DMS79 (cell line): ENCODE measurements at regions not wholly inside any gene's neighbourhood (a gene's known extent, or its start where the extent isn't known, plus 50 kb on each side); places are given as distances from the start of the nearest gene placed in this dataset.

Experiments
- DNase-seq: peaks from one replicate; lab custom pipeline; 2025; lab: John Stamatoyannopoulos, UW

GRCh38 chr16:82405736-82406135 is 221.0 kb upstream of the CDH13 start:
- no peak for DNase-seq

GRCh38 chr16:82404586-82405315 is 222.0 kb upstream of the CDH13 start:
- DNase-seq: no peak

GRCh38 chr16:82402665-82403218 is 224.0 kb upstream of the CDH13 start:
- no peak for DNase-seq

GRCh38 chr16:82400046-82400445 is 226.7 kb upstream of the CDH13 start:
- DNase-seq: no peak

GRCh38 chr16:82396509-82396908 is 226.5 kb upstream of the MPHOSPH6 start:
- no peak for DNase-seq

GRCh38 chr16:82395212-82395611 is 225.2 kb upstream of the MPHOSPH6 start:
- no peak for DNase-seq

- no peak for DNase-seq
Observed at GRCh38 chr16:82391690-82392089, 221.7 kb upstream of the MPHOSPH6 start.

GRCh38 chr16:82389956-82390650 is 220.1 kb upstream of the MPHOSPH6 start:
- no peak for DNase-seq

GRCh38 chr16:82386761-82387160 is 216.7 kb upstream of the MPHOSPH6 start:
- DNase-seq: no peak

- no peak for DNase-seq
Observed at GRCh38 chr16:82384949-82385348, 214.9 kb upstream of the MPHOSPH6 start.

- no peak for DNase-seq
Observed at GRCh38 chr16:82384017-82384416, 214.0 kb upstream of the MPHOSPH6 start.

- DNase-seq: no peak
Observed at GRCh38 chr16:82382521-82382920, 212.5 kb upstream of the MPHOSPH6 start.

- DNase-seq: no peak
Observed at GRCh38 chr16:82379551-82379950, 209.5 kb upstream of the MPHOSPH6 start.

GRCh38 chr16:82373976-82374375 is 204.0 kb upstream of the MPHOSPH6 start:
- DNase-seq: no peak

- DNase-seq: no peak
Observed at GRCh38 chr16:82370282-82370681, 200.3 kb upstream of the MPHOSPH6 start.

- no peak for DNase-seq
Observed at GRCh38 chr16:82368041-82368440, 198.0 kb upstream of the MPHOSPH6 start.

GRCh38 chr16:82366462-82366861 is 196.4 kb upstream of the MPHOSPH6 start:
- DNase-seq: no peak

- no peak for DNase-seq
Observed at GRCh38 chr16:82364690-82365089, 194.7 kb upstream of the MPHOSPH6 start.

GRCh38 chr16:82363026-82363816 is 193.2 kb upstream of the MPHOSPH6 start:
- DNase-seq: no peak

- no peak for DNase-seq
Observed at GRCh38 chr16:82361885-82362284, 191.9 kb upstream of the MPHOSPH6 start.

- no peak for DNase-seq
Observed at GRCh38 chr16:82360024-82360783, 190.2 kb upstream of the MPHOSPH6 start.
